ENCODE measurements at regions not wholly inside any gene's neighbourhood (a gene's known extent, or its start where the extent isn't known, plus 50 kb on each side); places are given as distances from the start of the nearest gene placed in this dataset.

GRCh38 chr15:92224843-92225242 lies 168.8 kb upstream of the ST8SIA2 start:
- DNase-seq, result no peak

- DNase-seq, result no peak
Measured at GRCh38 chr15:92226020-92226612, 167.6 kb upstream of the ST8SIA2 start.

- no peak for DNase-seq
Measured at GRCh38 chr15:92228830-92229229, 164.9 kb upstream of the ST8SIA2 start.

- DNase-seq, result no peak
Measured at GRCh38 chr15:92231461-92231860, 162.2 kb upstream of the ST8SIA2 start.

- DNase-seq, result no peak
Measured at GRCh38 chr15:92232317-92232716, 161.4 kb upstream of the ST8SIA2 start.

GRCh38 chr15:92232876-92233275 lies 160.8 kb upstream of the ST8SIA2 start:
- no peak for DNase-seq

GRCh38 chr15:92243227-92243626 lies 150.5 kb upstream of the ST8SIA2 start:
- DNase-seq, result no peak

- DNase-seq, result no peak
Measured at GRCh38 chr15:92244703-92245102, 149.0 kb upstream of the ST8SIA2 start.

GRCh38 chr15:92247649-92248242 lies 145.9 kb upstream of the ST8SIA2 start:
- DNase-seq, result no peak

- no peak for DNase-seq
Measured at GRCh38 chr15:92266796-92267685, 126.6 kb upstream of the ST8SIA2 start.

- DNase-seq, result no peak
Measured at GRCh38 chr15:92268900-92269299, 124.8 kb upstream of the ST8SIA2 start.

GRCh38 chr15:92271179-92271578 lies 122.5 kb upstream of the ST8SIA2 start:
- no peak for DNase-seq

- no peak for DNase-seq
Measured at GRCh38 chr15:92272106-92272505, 121.6 kb upstream of the ST8SIA2 start.

- DNase-seq, result no peak
Measured at GRCh38 chr15:92273286-92273685, 120.4 kb upstream of the ST8SIA2 start.

GRCh38 chr15:92273723-92274122 lies 120.0 kb upstream of the ST8SIA2 start:
- DNase-seq, result no peak

- DNase-seq, result peak; percentile 40
Measured at GRCh38 chr15:92277776-92278175, 115.9 kb upstream of the ST8SIA2 start.

- no peak for DNase-seq
Measured at GRCh38 chr15:92283813-92284212, 109.9 kb upstream of the ST8SIA2 start.

GRCh38 chr15:92288755-92289154 lies 104.9 kb upstream of the ST8SIA2 start:
- no peak for DNase-seq

- no peak for DNase-seq
Measured at GRCh38 chr15:92289733-92290132, 103.9 kb upstream of the ST8SIA2 start.

GRCh38 chr15:92290359-92290992 lies 103.2 kb upstream of the ST8SIA2 start:
- no peak for DNase-seq

GRCh38 chr15:92291900-92292299 lies 101.8 kb upstream of the ST8SIA2 start:
- no peak for DNase-seq

GRCh38 chr15:92294759-92295158 lies 98.9 kb upstream of the ST8SIA2 start:
- DNase-seq, result no peak

GRCh38 chr15:92304223-92304975 lies 89.3 kb upstream of the ST8SIA2 start:
- DNase-seq, result no peak
